DND-41 (cell line): ENCODE measurements at regions not wholly inside any gene's neighbourhood (a gene's known extent, or its start where the extent isn't known, plus 50 kb on each side); places are given as distances from the start of the nearest gene placed in this dataset.

Source experiments
- EZH2 ChIP-seq: IDR thresholded peaks from 3 replicates; pipeline ENCODE4 v1.6.1; 2012; ENCODE audit warnings: borderline replicate concordance, low read depth, mild to moderate bottlenecking, moderate library complexity, low read length, inconsistent platforms; ENCODE audit not compliant: severe bottlenecking
- TF ChIP-seq, protein P1 (sequence below): IDR thresholded peaks from 2 replicates; pipeline ENCODE4 v1.5.1; 2012; ENCODE audit warnings: borderline replicate concordance, low read length, moderate library complexity, mild to moderate bottlenecking; ENCODE audit not compliant: poor library complexity, severe bottlenecking; ENCODE audit errors: extremely low read depth

DNA sequence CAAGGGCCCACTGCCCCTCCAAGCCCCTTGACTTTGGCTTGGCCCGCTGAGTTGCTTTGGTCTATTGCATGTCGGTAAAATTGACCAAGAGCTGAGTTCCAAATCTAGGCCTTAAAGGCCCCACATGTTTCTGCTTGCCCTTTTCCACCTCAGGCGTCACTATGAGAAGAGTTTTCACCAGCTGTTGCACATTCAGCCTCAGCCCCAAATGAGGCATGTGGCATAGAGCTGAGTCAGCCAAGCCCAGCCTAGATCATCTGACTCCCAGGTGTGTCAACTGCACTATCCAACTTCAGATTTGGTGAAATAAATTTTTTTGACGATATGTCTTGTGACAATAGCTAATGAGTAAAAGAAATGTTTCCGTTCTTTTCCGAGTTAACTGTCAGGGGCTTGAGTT is 424.5 kb upstream of the FAM47C start:
- TF ChIP-seq, protein P1, sequence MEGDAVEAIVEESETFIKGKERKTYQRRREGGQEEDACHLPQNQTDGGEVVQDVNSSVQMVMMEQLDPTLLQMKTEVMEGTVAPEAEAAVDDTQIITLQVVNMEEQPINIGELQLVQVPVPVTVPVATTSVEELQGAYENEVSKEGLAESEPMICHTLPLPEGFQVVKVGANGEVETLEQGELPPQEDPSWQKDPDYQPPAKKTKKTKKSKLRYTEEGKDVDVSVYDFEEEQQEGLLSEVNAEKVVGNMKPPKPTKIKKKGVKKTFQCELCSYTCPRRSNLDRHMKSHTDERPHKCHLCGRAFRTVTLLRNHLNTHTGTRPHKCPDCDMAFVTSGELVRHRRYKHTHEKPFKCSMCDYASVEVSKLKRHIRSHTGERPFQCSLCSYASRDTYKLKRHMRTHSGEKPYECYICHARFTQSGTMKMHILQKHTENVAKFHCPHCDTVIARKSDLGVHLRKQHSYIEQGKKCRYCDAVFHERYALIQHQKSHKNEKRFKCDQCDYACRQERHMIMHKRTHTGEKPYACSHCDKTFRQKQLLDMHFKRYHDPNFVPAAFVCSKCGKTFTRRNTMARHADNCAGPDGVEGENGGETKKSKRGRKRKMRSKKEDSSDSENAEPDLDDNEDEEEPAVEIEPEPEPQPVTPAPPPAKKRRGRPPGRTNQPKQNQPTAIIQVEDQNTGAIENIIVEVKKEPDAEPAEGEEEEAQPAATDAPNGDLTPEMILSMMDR: no peak
- TF ChIP-seq EZH2: no peak
